PC-3 (cell line): ENCODE measurements at regions not wholly inside any gene's neighbourhood (a gene's known extent, or its start where the extent isn't known, plus 50 kb on each side); places are given as distances from the start of the nearest gene placed in this dataset.

Experiments
- ATAC-seq: fragments of 200-7000 bp; cut with Tn5 transposase; 2 replicates; pipeline ENCODE4 v1.9.1; 2020; ENCODE audit warnings: mild to moderate bottlenecking, moderate library complexity
- BruUV-seq: library from RNA; stranded (reverse); fragments of 400-500 nt; replicated peaks from 2 replicates; lab custom pipeline; 2021; lab: Mats Ljungman, UMichigan
- CTCF ChIA-PET: fragments of 300-600 bp; sonication (Branson Sonifier 250); formaldehyde crosslinking; loops from one replicate; lab custom pipeline; 2022; ENCODE audit warnings: antibody characterized with exemption; lab: Charles Lee
- POLR2A ChIA-PET: fragments of 300-600 bp; sonication (Branson Sonifier 250); formaldehyde crosslinking; loops from one replicate; lab custom pipeline; 2022; ENCODE audit warnings: antibody characterized with exemption; ENCODE audit not compliant: unreplicated experiment; lab: Charles Lee
- DNase-seq: peaks from one replicate; pipeline ENCODE4 v3.0.0-alpha.2; 2015
- H2AFZ ChIP-seq: fragments of 300-600 bp; sonication (generic); 2 replicates; pipeline ENCODE4 v1.6.0; 2016; ENCODE audit warnings: antibody characterized with exemption, low read length
- H3F3A ChIP-seq: fragments of 300-600 bp; sonication (generic); one replicate; pipeline ENCODE4 v1.6.0; 2017; ENCODE audit warnings: antibody characterized with exemption, low read length, control low read depth, mild to moderate bottlenecking; ENCODE audit not compliant: unreplicated experiment
- H3K27ac ChIP-seq: fragments of 300-600 bp; sonication (generic); 2 replicates; pipeline ENCODE4 v1.5.1; 2016; ENCODE audit warnings: mild to moderate bottlenecking, low read length
- H3K27me3 ChIP-seq: fragments of 300-600 bp; sonication (generic); 2 replicates; pipeline ENCODE4 v1.6.1; 2016; ENCODE audit warnings: low read length, mixed read lengths
- H3K36me3 ChIP-seq: fragments of 300-600 bp; sonication (generic); 2 replicates; pipeline ENCODE4 v1.6.1; 2016; ENCODE audit warnings: low read depth, mixed run types, low read length, mixed read lengths
- H3K4me1 ChIP-seq: fragments of 300-600 bp; sonication (generic); 2 replicates; pipeline ENCODE4 v1.5.1; 2016; ENCODE audit warnings: low read length; ENCODE audit not compliant: insufficient read depth
- H3K4me2 ChIP-seq: fragments of 300-600 bp; sonication (generic); 2 replicates; pipeline ENCODE4 v1.6.0; 2016; ENCODE audit warnings: low read length
- H3K4me3 ChIP-seq: fragments of 300-600 bp; sonication (generic); 2 replicates; pipeline ENCODE4 v1.5.1; 2016; ENCODE audit warnings: mild to moderate bottlenecking, low read length, mixed read lengths
- H3K79me2 ChIP-seq: fragments of 300-600 bp; sonication (generic); 2 replicates; pipeline ENCODE4 v1.6.1; 2017; ENCODE audit warnings: low read length, mixed read lengths
- H3K9ac ChIP-seq: fragments of 300-600 bp; sonication (generic); 2 replicates; pipeline ENCODE4 v1.6.0; 2016; ENCODE audit warnings: mild to moderate bottlenecking, low read length
- H3K9me2 ChIP-seq: fragments of 300-600 bp; sonication (generic); replicated peaks from 2 replicates; pipeline ENCODE4 v1.6.1; 2016; ENCODE audit warnings: mixed run types, low read length, mixed read lengths
- H3K9me3 ChIP-seq: fragments of 300-600 bp; sonication (generic); 2 replicates; pipeline ENCODE4 v1.6.1; 2016; ENCODE audit warnings: low read length, mixed read lengths
- H4K20me1 ChIP-seq: fragments of 300-600 bp; sonication (generic); 2 replicates; pipeline ENCODE4 v1.6.1; 2016; ENCODE audit warnings: low read length, mixed read lengths
- EZH2 ChIP-seq: fragments of 300-600 bp; sonication (generic); IDR thresholded peaks from one replicate; pipeline ENCODE4 v1.6.1; 2017; ENCODE audit warnings: antibody characterized with exemption, mild to moderate bottlenecking, low read length; ENCODE audit not compliant: unreplicated experiment
- EZH2phosphoT487 ChIP-seq: fragments of 300-600 bp; sonication (generic); IDR thresholded peaks from 2 replicates; pipeline ENCODE4 v1.6.1; 2018; ENCODE audit warnings: mild to moderate bottlenecking, antibody characterized with exemption, low read length, borderline replicate concordance
- intact Hi-C: fragments of 100-400 bp; cut with micrococcal nuclease; formaldehyde crosslinking; loops from 2 replicates; pipeline ENCODE4 v1.9.0; 2023
- TF ChIP-seq, protein P1 (sequence below): fragments of 300-600 bp; sonication (generic); conservative IDR thresholded peaks from 2 replicates; pipeline ENCODE4 v1.5.1; 2017; ENCODE audit warnings: antibody characterized with exemption, low read depth, mild to moderate bottlenecking, low read length

GRCh38 chr5:120037451-120037850 is 408.1 kb downstream of the FAM170A start:
- H3K27me3 ChIP-seq = no peaks in the 10 kb centered on the region

GRCh38 chr5:120039111-120039510 is 409.8 kb downstream of the FAM170A start:
- H3K79me2 ChIP-seq = no peaks in the 10 kb centered on the region
- H3K9me2 ChIP-seq = no peaks in the 10 kb centered on the region
- no peaks in the 10 kb centered on the region for H3K27me3 ChIP-seq
- TF ChIP-seq, protein P1, sequence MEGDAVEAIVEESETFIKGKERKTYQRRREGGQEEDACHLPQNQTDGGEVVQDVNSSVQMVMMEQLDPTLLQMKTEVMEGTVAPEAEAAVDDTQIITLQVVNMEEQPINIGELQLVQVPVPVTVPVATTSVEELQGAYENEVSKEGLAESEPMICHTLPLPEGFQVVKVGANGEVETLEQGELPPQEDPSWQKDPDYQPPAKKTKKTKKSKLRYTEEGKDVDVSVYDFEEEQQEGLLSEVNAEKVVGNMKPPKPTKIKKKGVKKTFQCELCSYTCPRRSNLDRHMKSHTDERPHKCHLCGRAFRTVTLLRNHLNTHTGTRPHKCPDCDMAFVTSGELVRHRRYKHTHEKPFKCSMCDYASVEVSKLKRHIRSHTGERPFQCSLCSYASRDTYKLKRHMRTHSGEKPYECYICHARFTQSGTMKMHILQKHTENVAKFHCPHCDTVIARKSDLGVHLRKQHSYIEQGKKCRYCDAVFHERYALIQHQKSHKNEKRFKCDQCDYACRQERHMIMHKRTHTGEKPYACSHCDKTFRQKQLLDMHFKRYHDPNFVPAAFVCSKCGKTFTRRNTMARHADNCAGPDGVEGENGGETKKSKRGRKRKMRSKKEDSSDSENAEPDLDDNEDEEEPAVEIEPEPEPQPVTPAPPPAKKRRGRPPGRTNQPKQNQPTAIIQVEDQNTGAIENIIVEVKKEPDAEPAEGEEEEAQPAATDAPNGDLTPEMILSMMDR = no peak
- TF ChIP-seq EZH2 = no peak
- no peak for TF ChIP-seq EZH2phosphoT487
- H3K4me3 ChIP-seq = no peak overlapping the region
- ChIA-PET CTCF (no interaction called here), POLR2A (interaction anchor here (0.6 kb wide), 1 partner anchor 477 kb away, joined by 3 read pairs; no protein-coding TSS in a partner anchor)
- H3K9me3 ChIP-seq = no peaks in the 10 kb centered on the region
- intact Hi-C loops = no loop called here
- no peaks in the 10 kb centered on the region for H4K20me1 ChIP-seq
- no peaks in the 10 kb centered on the region for H3F3A ChIP-seq
- BruUV-seq = no TSS peak
- DNase-seq (no peak), ATAC-seq (no peak)
- H3K36me3 ChIP-seq = no peaks in the 10 kb centered on the region
- no peak overlapping the region for H3K27ac ChIP-seq
- no peaks in the 10 kb centered on the region for H3K4me1 ChIP-seq
- no peak overlapping the region for H3K4me2 ChIP-seq
- no peak overlapping the region for H2AFZ ChIP-seq
- no peak overlapping the region for H3K9ac ChIP-seq

More at GRCh38 chr5:120037451-120037850, 408.1 kb downstream of the FAM170A start:
- Histone ChIP-seq H3K4me3 (no peak overlapping the region), H4K20me1 (no peaks in the 10 kb centered on the region), H3K4me2 (no peak overlapping the region), H3K9ac (no peak overlapping the region), H3K27ac (no peak overlapping the region), H2AFZ (no peak overlapping the region), H3K36me3 (no peaks in the 10 kb centered on the region), H3K4me1 (no peaks in the 10 kb centered on the region), H3F3A (no peaks in the 10 kb centered on the region), H3K9me2 (no peaks in the 10 kb centered on the region), H3K79me2 (no peaks in the 10 kb centered on the region), H3K9me3 (no peaks in the 10 kb centered on the region)
- CTCF ChIA-PET = no interaction called here
- POLR2A ChIA-PET = no interaction called here
- ATAC-seq = no peak
- TF ChIP-seq EZH2 = no peak
- TF ChIP-seq EZH2phosphoT487 = no peak
- TF ChIP-seq, protein P1 = no peak
- no TSS peak for BruUV-seq
- intact Hi-C loops = no loop called here
- DNase-seq = no peak

- H3K4me3 ChIP-seq = no peak overlapping the region
- ChIA-PET CTCF (no interaction called here), POLR2A (no interaction called here)
- ATAC-seq = no peak
- H3F3A ChIP-seq = no peaks in the 10 kb centered on the region
- H3K79me2 ChIP-seq = no peaks in the 10 kb centered on the region
- no peak for DNase-seq
- no peaks in the 10 kb centered on the region for H3K9me2 ChIP-seq
- no peaks in the 10 kb centered on the region for H3K4me1 ChIP-seq
- no peak overlapping the region for H3K9ac ChIP-seq
- TF ChIP-seq EZH2 (no peak), EZH2phosphoT487 (no peak)
- TF ChIP-seq, protein P1 = no peak
- no peak overlapping the region for H3K4me2 ChIP-seq
- BruUV-seq = no TSS peak
- no peak overlapping the region for H3K27ac ChIP-seq
- H2AFZ ChIP-seq = no peak overlapping the region
- H4K20me1 ChIP-seq = no peaks in the 10 kb centered on the region
- no peaks in the 10 kb centered on the region for H3K9me3 ChIP-seq
- intact Hi-C loops = no loop called here
- H3K27me3 ChIP-seq = no peaks in the 10 kb centered on the region
- no peaks in the 10 kb centered on the region for H3K36me3 ChIP-seq
These were observed 414.1 kb downstream of the FAM170A start for GRCh38 chr5:120043431-120043830.
